OCI-LY3 (cell line): ENCODE measurements at regions not wholly inside any gene's neighbourhood (a gene's known extent, or its start where the extent isn't known, plus 50 kb on each side); places are given as distances from the start of the nearest gene placed in this dataset.
"Not testable (repeated sequence)": the region's sequence is repeated elsewhere in the genome, so short reads cannot be mapped to it uniquely, and the experiment has no call there.

Experiments used
- H2AFZ ChIP-seq: fragments of 200-600, 300-600 bp; shearing (Covaris generic); 2 replicates; pipeline ENCODE4 v1.6.0; 2014; ENCODE audit warnings: antibody characterized with exemption, low read depth, low read length
- H3K27ac ChIP-seq: fragments of 200-600, 300-600 bp; sonication (generic); 2 replicates; pipeline ENCODE4 v1.5.1; 2014; ENCODE audit warnings: mild to moderate bottlenecking, low read length, moderate library complexity, mixed read lengths
- H3K27me3 ChIP-seq: fragments of 200-600, 300-600 bp; sonication (generic); 2 replicates; pipeline ENCODE4 v1.6.1; 2014; ENCODE audit warnings: low read depth, low read length, mixed read lengths
- H3K36me3 ChIP-seq: fragments of 200-600, 300-600 bp; sonication (generic); replicated peaks from 2 replicates; pipeline ENCODE3; 2014; ENCODE audit warnings: low read depth, low read length, mixed read lengths
- H3K4me1 ChIP-seq: fragments of 300-600, 200-600 bp; sonication (generic); 2 replicates; pipeline ENCODE4 v1.6.1; 2014; ENCODE audit warnings: low read length, mixed read lengths
- H3K4me2 ChIP-seq: fragments of 200-600, 300-600 bp; sonication (generic); 2 replicates; pipeline ENCODE4 v1.6.1; 2014; ENCODE audit warnings: low read length, mixed read lengths
- H3K4me3 ChIP-seq: fragments of 300-600, 200-600 bp; sonication (generic); 2 replicates; pipeline ENCODE4 v1.5.1; 2014; ENCODE audit warnings: antibody characterized with exemption, mild to moderate bottlenecking, low read length, moderate library complexity
- H3K79me2 ChIP-seq: fragments of 300-600, 200-600 bp; shearing (Covaris generic); 2 replicates; pipeline ENCODE4 v1.6.1; 2014; ENCODE audit warnings: mild to moderate bottlenecking, low read length, mixed read lengths
- H3K9ac ChIP-seq: fragments of 300-600, 200-600 bp; shearing (Covaris generic); 2 replicates; pipeline ENCODE4 v1.6.0; 2014; ENCODE audit warnings: mild to moderate bottlenecking, low read length, moderate library complexity
- H3K9me3 ChIP-seq: fragments of 200-600, 300-600 bp; shearing (Covaris generic); 2 replicates; pipeline ENCODE4 v1.6.1; 2014; ENCODE audit warnings: low read length, mixed read lengths; ENCODE audit not compliant: insufficient read depth
- H4K20me1 ChIP-seq: fragments of 200-600, 300-600 bp; sonication (generic); 2 replicates; pipeline ENCODE4 v1.6.1; 2016; ENCODE audit warnings: low read length, mixed read lengths; ENCODE audit not compliant: insufficient read depth
- CTCF ChIP-seq: fragments of 200-600, 300-600 bp; sonication (generic); IDR thresholded peaks from 2 replicates; pipeline ENCODE4 v1.5.1; 2014; ENCODE audit warnings: antibody characterized with exemption, low read length, low read depth
- EZH2phosphoT487 ChIP-seq: fragments of 200-600 bp; shearing (Covaris generic); IDR thresholded peaks from 2 replicates; pipeline ENCODE4 v1.6.1; 2018; ENCODE audit warnings: antibody characterized with exemption, mixed run types, low read depth

DNA sequence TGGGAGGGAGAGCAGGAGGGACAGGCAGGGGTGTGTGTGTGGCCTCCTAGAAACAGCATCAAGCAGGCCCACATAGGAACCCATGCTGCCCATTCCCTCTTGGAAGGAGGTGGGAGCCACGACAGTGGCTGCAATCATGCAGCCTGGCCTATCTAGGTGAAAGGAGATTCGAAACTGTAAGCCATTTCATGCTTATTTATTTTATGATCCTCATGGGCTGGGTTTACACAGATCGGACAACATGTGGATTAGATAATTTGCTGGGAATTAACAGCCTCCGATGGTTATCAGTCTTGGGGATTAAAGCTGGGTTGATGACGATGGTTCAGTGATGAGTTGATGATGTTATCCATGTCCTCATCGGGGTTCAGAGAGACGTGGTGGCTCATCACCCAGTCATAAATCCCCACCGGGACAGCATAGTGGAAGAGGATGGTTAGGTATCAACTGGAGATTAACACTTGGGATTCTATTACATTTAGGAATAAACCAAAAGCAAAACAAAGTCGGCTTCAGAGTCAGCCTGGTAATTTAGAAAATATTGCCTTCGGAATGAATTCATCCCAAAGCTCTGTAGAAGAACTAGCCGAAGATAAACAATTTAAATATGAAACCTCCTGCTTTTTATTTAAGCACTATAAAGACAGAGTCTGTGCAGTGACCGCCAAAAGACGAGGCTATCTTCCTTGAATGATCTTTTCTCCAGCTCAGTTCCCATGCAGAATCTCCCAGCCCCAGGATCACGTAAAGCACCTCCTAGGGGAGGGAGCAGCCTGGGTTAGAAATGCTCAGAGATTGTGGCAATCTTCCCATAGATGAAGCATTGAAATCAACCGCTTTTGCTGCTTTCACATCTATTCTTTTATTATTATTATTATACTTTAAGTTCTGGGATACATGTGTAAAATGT lies 252.8 kb downstream of the FOXD2 start:
- TF ChIP-seq CTCF (no peak), EZH2phosphoT487 (no peak)
- Histone ChIP-seq H3K36me3 (no peaks in the 10 kb centered on the region), H3K4me1 (no peaks in the 10 kb centered on the region), H3K27me3 (no peaks in the 10 kb centered on the region), H3K79me2 (no peaks in the 10 kb centered on the region), H2AFZ (no peak overlapping the region), H4K20me1 (no peaks in the 10 kb centered on the region), H3K4me3 (no peak overlapping the region), H3K9me3 (no peaks in the 10 kb centered on the region), H3K27ac (no peak overlapping the region), H3K9ac (no peak overlapping the region), H3K4me2 (no peak overlapping the region)

DNA sequence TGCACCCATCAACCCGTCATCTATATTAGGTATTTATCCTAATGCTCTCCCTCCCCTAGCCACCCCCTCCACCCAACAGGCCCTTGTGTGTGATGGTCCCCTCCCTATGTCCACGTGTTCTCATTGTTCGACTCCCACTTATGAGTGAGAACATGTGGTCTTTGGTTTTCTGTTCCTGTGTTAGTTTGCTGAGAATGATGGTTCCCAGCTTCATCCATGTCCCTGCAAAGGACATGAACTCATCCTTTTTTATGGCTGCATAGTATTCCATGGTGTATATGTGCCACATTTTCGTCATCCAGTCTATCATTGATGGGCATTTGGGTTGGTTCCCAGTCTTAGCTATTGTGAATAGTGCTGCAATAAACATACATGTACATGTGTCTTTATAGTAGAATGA lies 253.4 kb downstream of the FOXD2 start:
- not testable (repeated sequence) for H3K9me3 ChIP-seq, H2AFZ ChIP-seq, H3K27ac ChIP-seq, H3K36me3 ChIP-seq, H4K20me1 ChIP-seq, H3K4me1 ChIP-seq, H3K4me3 ChIP-seq, H3K27me3 ChIP-seq, H3K9ac ChIP-seq, H3K4me2 ChIP-seq, H3K79me2 ChIP-seq

DNA sequence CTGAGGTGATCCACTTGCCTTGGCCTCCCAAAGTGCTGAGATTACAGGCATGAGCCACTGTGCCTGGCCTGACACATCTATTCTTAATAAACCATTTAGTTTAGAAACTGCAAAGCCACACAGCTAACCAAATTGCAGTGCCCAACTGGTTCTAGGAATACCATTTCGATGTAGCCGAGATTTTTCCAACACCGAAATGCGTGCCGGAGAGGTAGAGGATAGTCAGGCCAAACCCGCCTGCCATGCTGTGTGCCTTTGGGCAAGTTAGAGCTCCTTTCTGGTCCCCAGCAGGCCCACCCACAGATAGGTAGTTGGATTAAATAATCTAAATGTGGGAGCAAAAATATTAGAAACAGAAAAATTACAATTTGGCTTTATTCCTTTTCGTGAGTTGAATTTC lies 254.4 kb downstream of the FOXD2 start:
- Histone ChIP-seq H3K4me2 (no peak overlapping the region), H3K4me3 (no peak overlapping the region), H4K20me1 (no peaks in the 10 kb centered on the region), H3K9ac (no peak overlapping the region), H2AFZ (no peak overlapping the region), H3K4me1 (no peaks in the 10 kb centered on the region), H3K27ac (no peak overlapping the region), H3K36me3 (no peaks in the 10 kb centered on the region), H3K27me3 (no peaks in the 10 kb centered on the region), H3K9me3 (no peaks in the 10 kb centered on the region), H3K79me2 (no peaks in the 10 kb centered on the region)
- TF ChIP-seq CTCF (no peak), EZH2phosphoT487 (no peak)

- Histone ChIP-seq H3K27ac (no peak overlapping the region), H2AFZ (no peak overlapping the region), H3K4me3 (no peak overlapping the region), H3K36me3 (no peaks in the 10 kb centered on the region), H3K9me3 (no peaks in the 10 kb centered on the region), H3K4me2 (no peak overlapping the region), H3K27me3 (no peaks in the 10 kb centered on the region), H3K9ac (no peak overlapping the region), H3K4me1 (no peaks in the 10 kb centered on the region), H3K79me2 (no peaks in the 10 kb centered on the region), H4K20me1 (no peaks in the 10 kb centered on the region)
- TF ChIP-seq EZH2phosphoT487 = no peak
- TF ChIP-seq CTCF = no peak
Observed at GRCh38 chr1:47693115-47693514, 255.3 kb downstream of the FOXD2 start.
